GM23248 (cell line): ENCODE measurements at regions not wholly inside any gene's neighbourhood (a gene's known extent, or its start where the extent isn't known, plus 50 kb on each side); places are given as distances from the start of the nearest gene placed in this dataset.

ENCODE experiments used
- EZH2 ChIP-seq: fragments of 200-600 bp; sonication (generic); IDR thresholded peaks from 2 replicates; pipeline ENCODE4 v1.6.1; 2018; ENCODE audit warnings: antibody characterized with exemption, mild to moderate bottlenecking; ENCODE audit not compliant: insufficient read depth, poor library complexity, severe bottlenecking
- EZH2phosphoT487 ChIP-seq: fragments of 200-600 bp; sonication (generic); IDR thresholded peaks from 2 replicates; pipeline ENCODE4 v1.6.1; 2018; ENCODE audit warnings: antibody characterized with exemption, moderate library complexity, mild to moderate bottlenecking, low read depth; ENCODE audit not compliant: insufficient read depth

DNA sequence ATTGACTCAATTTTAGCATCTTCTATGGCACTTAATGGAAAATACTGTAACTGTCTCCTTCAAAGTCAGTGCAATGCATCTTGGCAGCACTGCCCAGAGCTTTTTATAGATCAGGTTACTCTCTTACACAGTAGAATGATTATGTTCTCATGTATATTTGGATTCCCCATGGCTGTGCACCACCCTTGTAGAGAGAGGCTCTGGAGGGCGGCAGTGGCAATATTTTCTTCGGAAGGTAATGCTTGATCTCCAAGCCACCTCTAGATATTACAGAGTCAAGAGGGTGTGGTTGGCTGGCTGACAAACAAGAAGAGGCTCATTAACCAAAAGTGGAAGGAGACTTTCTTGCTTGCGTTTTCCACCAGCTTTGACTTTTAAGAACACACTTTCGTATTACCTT is 72.8 kb upstream of the ARSJ start:
- TF ChIP-seq EZH2 (no peak), EZH2phosphoT487 (no peak)
